GM18868 (cell line): ENCODE measurements at regions not wholly inside any gene's neighbourhood (a gene's known extent, or its start where the extent isn't known, plus 50 kb on each side); places are given as distances from the start of the nearest gene placed in this dataset.
A peak's percentile ranks its signal among the peaks of the same experiment; 100 is the strongest.

ENCODE experiments used
- ATAC-seq: cut with Tn5 transposase; IDR thresholded peaks from one replicate; pipeline ENCODE4 v1.9.1; 2021; ENCODE audit warnings: mild to moderate bottlenecking, moderate library complexity; ENCODE audit not compliant: unreplicated experiment

DNA sequence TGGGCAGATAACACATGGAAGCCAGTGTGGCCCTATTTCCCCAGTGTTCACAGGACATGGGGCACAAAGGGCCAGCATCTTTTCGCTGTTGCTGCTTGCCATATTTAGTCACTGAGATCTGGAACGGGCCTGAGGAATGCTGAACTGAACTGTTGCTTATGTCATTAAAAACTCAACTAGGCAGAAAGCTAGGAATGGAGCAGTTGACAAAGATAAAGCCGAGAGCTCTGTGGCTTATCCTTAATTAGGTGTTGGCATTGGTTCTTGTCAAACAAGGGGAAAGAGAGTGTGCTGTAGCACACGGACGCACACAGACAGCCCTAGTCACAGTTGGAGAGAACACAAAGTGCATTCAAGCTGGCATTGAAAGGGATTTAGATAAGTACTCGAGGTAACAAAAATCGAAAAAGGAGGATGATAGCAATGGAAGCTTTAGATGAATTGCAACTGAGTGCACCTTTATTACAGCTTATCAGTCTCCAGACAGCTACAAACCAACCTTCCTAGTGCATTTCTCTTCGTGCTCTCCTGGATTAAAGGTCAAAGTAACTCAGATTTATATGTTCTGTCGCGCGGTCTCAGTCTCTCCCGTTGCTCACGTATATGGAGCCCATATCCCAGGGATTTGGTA lies 450.2 kb upstream of the ZNF608 start:
- ATAC-seq, result no peak

DNA sequence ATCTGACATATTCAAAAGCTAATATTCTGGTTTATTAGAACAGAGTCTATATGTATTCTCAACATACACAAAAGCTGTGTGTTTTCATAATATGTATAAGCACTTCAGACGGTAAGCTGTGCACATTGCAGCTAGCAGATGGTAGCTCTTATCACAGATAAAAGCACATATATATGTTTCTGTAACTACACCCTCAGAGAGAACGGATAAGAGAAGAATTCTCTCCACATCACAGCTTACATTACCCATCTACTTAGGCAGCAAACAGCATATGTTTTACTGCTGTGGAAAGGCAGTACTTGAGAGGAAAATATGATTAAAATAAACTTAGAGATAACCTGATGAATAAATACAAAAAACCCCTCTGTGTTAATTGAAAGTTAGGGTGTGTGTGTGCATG lies 450.9 kb upstream of the ZNF608 start:
- ATAC-seq, result no peak

DNA sequence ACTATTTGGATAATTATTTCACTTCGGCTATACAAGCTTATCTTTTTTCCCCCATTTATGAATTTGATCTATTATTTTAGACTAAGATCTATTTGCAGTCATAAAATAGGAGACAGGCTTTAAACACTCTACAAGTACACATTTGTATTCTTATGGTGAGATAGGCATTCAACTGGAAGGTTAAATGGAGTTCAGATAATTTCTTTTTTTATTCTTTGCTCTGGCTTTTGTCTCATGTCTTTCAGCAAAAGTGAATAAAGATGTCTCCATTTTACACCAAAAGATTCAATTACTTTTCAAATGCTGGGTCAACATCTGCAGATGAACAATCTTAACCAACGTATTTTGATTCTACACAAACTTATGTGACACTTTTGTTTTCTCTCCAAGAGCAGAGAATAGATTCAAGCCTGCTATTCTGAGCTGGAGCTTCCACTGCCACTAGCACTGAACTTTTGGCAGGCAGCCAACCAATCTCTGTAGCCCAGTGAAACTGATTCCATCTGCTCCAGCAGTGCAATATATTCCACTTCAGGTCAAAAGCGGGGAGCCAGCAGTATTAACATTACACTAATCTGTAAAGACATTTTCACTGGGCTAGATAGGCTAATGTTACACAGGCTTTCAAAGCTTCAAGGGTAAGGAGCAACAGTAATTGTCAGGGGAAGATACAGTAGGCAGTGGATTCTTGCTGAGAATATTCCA lies 452.0 kb upstream of the ZNF608 start:
- ATAC-seq, result no peak

DNA sequence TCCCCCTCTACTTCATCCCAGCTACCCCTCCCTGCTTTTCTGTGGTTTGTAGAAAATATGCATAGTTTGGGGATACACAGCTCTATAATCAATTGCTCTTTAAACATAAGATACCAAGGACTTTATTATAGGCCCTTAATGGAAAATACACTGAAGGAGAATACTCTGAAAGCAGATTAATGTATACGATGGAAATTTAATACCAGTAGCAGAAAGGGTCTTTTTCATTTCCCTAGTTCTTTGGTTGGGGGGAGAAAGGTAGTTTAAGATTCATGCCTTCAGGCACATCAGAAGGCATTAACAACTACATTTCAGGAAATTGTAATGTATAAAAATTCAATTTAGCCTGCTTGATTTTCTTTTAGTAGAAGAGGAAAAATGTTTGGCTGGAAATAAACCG lies 452.9 kb upstream of the ZNF608 start:
- ATAC-seq, result no peak

DNA sequence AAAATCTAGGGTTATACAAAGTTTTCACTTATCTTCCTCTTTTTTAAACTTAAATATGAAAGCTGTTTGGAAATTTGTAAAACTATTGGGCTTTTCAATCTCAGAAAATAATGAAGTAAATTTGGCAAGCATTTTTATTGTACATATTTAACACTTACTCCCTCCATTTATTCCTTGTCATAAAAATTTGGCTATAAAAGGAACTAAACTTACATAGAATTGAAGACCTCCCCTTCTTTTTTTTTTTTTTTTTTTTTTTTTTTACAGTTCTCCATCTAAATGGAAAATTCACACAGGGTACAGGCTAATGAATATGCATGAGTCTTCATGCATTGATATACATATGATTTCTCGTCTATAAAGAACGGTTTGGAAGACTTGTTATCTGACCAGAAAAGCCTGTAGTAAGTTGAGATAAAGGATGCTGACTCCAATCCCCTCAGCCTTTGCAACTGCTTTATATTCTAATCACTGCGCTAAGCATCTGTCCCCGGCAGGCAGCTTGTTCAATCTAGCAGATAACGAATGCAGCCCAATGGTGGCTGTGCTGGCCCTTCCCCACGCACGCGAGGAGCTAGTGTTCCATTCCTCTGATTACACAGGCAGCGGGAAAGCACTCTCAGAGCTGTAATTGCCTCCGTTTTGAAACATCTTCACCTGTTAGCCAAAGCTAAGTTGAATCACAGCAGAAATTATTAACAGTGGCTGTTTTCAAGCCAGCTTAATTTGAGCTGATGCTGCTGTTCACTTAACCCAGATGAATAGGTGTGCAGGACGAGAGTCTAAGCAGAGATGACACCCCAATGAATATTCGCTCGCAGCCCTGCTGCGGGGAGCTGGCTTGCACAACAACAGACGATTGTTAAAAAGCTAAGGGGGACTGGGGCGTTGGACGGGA lies 453.8 kb upstream of the ZNF608 start:
- peak; percentile 55 for ATAC-seq

DNA sequence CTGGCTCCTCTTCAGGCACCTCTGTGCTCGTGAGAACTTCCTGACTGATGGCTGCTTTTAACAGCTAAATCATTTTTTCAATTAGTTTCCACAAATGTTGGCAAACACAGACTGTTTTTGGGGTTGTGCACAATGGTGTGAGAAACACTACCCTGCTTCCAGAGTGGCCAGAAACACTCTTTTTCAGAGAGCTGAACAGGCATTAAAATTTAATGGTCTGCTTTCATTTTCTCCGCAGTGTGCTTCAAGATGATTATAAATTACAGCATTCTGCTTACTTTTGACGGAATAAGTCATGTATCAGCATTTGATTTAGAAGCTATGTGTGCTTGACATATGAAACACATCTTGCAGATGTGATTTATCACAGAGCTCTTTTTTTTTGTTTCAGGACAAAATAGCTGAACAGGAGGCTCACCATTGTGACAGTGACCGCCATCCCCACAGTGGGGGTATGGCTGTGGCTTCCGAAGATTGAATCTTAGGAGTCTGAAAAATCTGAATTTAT lies 454.5 kb upstream of the ZNF608 start:
- ATAC-seq, result no peak

DNA sequence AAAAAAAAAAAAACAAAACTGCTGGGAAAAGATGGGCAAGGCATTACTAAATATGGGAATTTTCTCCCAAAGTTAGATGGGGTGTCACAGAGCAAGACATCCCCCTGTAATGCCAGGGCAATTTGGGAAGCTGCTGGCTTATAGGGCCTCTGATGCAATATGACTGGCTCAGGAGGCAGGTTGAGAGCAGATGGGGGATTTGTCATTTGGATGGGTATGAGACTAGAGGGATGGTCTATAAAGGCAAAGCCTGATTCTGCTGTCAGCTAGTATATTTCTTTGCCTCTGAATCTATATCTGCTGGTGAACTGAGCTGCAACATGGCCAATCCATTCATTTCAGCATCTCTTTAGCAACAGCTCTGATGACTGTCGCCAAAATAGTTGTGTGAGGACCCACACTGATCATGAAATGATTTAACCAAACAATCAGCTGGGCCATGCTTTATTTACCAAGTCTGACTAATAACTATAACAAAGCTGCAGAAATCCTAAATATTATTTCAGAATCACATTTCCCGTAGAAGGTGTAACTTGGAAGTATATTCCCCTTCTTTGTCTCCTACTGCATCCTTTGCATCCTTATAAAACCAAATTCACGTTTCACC lies 455.1 kb upstream of the ZNF608 start:
- no peak for ATAC-seq

DNA sequence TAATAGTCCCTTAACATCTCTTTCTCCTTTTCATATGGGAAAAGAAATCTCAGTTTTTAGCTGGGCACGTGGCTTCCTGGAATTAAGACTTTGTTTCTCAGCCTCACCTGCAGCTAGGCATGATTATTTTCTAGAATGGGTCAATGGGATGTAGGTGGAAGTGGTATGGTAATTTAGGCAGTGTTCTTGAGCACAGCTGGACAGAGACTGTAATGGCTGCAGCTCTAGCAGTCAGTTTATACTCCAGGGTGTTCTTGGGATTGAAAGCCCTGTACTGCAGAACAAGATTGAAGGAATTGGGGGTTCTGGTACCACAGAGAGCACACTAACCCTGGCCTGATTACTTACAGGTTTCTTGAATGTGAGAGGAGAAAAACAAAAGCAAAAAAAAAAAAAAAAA lies 455.9 kb upstream of the ZNF608 start:
- ATAC-seq, result no peak

DNA sequence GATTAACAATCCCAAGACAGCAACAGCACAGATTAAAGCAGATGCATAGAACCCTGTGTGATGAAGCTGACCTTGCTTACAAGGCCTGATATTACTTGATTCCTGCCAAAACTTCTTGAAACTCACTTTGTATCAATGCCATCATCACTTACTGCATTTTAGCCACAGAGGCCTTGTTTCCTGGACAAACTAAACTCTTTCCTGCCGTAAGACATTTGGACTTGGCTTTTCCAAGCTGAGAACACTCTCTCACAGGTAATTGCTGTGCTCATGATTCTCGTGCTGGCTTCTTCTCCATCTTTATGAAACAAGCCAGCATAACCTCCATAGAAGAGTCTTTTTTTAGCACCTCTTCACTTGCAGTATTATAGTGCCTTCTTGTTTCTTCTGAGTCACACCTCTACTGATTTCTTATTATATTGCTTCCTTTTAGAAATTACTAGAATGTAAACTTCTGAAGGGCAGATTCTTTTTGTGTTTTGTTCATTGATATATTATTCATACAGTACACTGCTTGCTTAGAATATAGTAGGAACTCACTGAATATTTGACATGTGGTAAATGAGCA lies 456.5 kb upstream of the ZNF608 start:
- ATAC-seq, result no peak

DNA sequence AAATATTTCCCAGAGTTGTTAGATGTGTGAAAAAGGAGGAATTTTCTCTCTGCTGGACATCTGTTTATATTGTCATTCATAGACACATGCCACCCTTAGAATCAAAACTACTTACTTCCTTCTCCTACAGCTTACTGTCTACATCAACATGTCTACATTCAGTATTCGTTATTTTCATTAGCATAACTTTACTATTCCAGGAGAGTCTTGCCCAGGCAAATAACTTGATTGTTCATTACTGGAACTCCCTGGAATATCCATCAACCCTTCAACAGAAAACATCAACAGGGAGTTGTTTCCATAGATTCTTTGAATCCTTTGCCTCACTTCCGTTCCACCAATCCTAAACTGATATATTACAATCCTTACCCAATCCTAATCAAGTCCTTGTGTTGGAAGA lies 457.5 kb upstream of the ZNF608 start:
- no peak for ATAC-seq

DNA sequence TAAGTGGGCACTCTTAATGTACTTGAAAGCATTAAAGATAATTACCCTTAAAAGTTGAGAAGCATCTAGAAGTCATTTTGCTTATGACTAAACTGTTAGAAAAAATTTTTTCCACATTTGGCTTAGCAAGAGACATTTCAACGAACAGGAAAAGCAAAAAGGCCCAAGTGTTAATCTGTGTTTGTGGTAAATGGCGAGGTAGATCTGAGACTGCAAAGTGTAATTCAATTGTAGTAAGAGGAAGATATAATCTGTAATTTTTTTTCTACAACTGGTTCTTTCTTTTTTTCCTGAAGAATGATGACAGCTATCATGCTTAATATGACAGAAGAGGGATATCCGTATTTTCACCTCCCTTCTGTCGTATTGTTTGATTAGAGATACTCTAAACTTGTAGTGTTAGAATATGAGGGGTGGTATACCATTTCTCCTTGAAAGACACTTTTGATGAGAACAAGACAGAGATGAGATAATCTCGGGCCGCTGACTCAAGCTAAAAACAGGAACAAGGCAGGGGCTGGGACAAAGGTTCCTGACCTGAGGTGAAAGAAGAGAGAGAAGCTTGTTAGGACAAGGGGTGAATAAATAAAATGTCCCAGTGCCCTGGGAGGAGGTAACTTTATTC lies 459.3 kb upstream of the ZNF608 start:
- no peak for ATAC-seq

DNA sequence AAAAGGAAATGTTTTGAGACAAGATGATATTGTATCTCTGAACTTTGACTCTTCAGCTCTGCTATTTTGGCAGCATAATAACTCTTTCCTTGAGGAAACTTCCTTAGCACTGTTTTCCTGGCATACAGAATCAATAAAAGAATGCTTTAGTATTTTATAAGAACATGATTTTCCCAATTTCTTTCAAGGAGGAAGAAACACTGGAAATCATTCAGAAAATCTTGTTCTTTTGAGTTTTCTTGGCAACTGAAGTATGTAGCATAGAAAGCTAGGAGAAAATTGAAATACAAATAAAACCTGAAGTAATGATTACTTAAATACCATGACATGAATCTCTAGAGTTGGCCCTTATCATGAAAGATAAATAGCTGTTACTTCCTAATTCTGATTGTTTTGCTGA lies 461.4 kb upstream of the ZNF608 start:
- ATAC-seq, result no peak

DNA sequence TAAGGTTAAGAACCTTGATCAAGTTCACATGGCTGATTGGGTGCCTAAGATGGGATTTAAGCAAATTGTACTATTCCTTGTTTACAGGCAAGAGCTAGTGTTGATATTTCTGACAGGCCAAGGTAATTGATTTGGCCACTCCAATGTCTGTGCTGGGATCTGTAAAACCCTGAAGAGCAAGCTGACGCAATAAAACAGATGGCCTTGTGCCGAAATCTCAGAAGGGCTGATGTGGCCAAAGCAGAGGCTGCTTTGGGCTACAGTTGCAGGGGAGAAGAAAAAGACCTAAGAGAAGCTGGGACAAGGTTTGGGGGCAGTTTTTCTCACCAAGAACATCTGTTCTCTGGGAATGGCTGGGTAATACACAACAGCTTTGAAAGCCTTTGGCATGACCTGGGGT lies 463.2 kb upstream of the ZNF608 start:
- ATAC-seq, result no peak

DNA sequence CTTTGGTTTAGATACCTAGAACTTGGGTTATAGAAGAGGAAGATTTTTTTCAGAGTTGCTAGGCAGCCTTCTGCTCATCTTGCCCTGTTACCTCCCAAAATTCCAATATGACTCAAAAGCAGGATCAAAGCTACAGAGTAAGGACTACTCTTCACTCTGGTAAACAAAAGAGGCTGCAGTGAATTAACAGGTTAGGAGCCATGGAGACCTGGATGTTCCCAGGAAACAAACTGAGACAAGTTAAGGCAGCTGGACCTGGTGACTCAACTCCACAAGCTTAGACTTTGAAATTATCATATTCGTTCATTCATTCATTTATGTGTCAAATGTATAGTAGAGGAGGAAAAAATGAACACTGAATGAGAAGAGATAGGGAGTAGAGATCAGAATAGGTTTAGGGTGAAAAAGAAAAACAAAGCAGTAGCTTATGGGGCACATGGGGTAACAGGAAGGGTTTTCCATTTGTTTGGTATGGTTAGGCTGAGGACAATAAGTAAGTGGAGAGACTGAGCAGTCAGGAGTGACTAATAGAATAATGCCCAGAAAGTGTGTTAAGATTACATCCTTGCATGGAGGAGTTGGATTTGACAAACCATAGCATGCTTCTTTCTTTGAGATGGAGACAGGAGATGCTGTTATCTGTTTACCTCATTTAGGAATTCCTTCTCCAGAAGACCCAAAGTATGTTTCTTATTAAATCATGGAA lies 464.0 kb upstream of the ZNF608 start:
- no peak for ATAC-seq

DNA sequence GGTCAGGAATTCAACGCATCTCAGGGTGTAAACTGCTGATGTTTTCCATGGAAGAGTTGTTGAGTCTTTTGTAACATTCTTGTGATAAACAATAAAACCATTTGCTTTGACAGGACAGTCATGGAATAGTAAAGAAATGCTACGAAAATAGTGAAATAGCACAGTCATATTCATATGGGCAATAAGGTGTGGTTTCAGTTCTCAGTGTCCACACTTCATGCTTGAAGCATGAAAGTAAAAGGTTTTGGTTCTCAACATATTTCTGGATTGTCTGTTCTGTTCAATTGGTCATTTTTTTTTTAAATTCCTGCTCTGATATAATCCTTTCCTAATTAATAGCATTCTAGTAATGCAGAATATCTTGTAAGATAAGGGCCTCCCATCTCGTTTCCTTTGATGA lies 467.6 kb upstream of the ZNF608 start:
- peak; percentile 96 for ATAC-seq

DNA sequence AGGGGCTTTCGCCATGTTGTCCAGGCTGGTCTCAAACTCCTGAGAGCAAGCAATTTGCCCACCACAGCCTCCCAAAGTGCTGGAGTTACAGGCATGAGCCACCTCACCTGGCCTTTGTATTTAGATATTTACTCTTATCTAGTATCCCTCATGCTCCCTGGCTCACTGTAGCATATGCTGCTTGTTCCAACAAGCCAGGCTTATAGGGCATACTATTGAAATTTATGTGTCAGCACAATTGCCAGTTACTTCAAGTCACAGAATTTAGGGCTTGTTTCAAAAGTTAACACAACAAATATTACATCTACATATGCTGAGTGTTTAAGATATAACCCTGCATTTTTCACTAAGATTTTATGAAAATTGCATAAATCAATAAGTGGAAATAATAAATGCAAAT lies 469.2 kb upstream of the ZNF608 start:
- no peak for ATAC-seq

DNA sequence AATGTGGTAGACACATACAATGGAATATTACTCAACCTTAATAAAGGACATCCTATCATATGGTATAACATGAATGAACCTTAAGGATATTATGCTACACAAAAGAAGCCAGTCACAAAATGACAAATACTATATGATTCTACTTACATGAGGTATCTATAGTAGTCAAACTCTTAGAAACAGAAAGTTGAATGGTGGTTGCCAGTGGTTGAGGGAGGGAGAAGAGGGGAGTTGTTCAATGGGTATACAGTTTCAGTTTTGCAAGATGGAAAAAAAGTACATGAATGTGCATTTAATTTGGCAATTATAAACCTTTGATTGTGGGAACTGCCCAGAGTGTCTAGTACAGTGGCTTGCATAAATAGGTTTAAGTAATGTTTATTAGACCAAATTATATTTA lies 473.3 kb upstream of the ZNF608 start:
- no peak for ATAC-seq

DNA sequence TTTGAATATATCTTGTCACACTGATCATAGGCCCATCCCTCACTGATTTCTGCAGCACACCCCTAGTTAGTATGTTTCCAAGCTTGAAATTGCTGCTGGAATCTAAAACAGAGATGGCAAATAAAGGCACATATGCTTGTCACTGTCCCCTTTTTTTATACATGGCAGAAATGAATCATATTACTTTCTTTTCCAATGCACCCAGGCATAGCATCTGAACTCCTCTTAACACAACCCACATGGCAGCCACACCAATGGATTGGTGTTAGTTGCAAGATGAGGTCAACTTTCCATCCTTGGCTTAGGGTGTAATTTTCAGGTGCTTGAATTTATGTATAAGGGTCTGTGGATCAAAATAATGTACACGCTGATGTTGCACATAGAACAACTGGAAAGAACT lies 473.8 kb upstream of the ZNF608 start:
- no peak for ATAC-seq

DNA sequence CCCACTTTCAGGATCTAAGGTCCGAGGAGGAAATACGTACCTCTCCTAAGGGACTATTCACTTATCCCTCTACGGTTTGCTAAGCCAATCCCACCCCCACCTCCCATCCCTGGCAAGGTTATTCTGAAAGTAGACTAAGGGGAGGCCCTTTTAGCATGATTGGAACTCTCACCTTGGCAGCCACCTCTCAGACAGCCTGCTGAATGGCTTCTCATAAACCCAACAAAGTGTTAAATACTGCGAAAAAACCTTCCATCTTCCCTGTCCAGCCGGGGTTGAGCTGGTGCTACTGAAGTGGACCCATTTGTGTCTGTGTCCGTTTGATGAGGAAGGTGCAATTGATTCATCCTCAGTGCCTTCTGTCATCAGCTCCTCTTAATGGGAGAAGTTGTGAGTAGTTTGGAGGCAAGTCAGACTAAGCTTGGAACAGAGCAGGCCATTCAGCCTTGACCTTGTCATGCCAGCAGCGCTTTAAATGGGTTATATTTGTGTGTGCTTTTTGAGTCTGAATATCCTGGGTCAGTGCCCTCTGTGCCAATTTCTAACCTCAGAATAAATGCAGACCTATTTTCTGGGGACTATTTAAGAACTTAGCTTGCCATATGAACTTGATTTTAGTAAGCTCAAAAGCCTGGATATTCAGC lies 476.3 kb upstream of the ZNF608 start:
- no peak for ATAC-seq
